Mammary epithelial cell (primary cell): ENCODE measurements at regions not wholly inside any gene's neighbourhood (a gene's known extent, or its start where the extent isn't known, plus 50 kb on each side); places are given as distances from the start of the nearest gene placed in this dataset.
"Not testable (repeated sequence)": the region's sequence is repeated elsewhere in the genome, so short reads cannot be mapped to it uniquely, and the experiment has no call there.

Source experiments
- CTCF ChIP-seq, 2 donors: IDR thresholded peaks in 1 of 2; conservative IDR thresholded peaks in 1 of 2; 2 replicates each; pipeline ENCODE4 v1.5.1; 2011 to 2012; ENCODE audit warnings: inconsistent platforms in 2 of 2, low read length in 2 of 2, mild to moderate bottlenecking in 2 of 2, control low read depth in 1 of 2, low read depth in 1 of 2; ENCODE audit not compliant: insufficient read depth in 1 of 2; ENCODE audit errors: extremely low read depth in 1 of 2
- EZH2 ChIP-seq: IDR thresholded peaks from 2 replicates; pipeline ENCODE4 v1.6.1; 2012; ENCODE audit warnings: low read length, inconsistent platforms, borderline replicate concordance

GRCh38 chr7:97258187-97258586 lies 140.7 kb downstream of the SDHAF3 start:
- not testable (repeated sequence) for TF ChIP-seq EZH2; CTCF (conservative IDR thresholded peaks at IDR 0.05 in 1 of 2, IDR thresholded peaks at IDR 0.05 in 1 of 2; ENCODE audit: extremely low read depth in 1 of 2, insufficient read depth in 1 of 2, low read depth in 1 of 2, low read length in 2 of 2)
